AG08395 (cell line): ENCODE measurements at regions not wholly inside any gene's neighbourhood (a gene's known extent, or its start where the extent isn't known, plus 50 kb on each side); places are given as distances from the start of the nearest gene placed in this dataset.
A peak's percentile ranks its signal among the peaks of the same experiment; 100 is the strongest.

Source experiments
- DNase-seq: peaks from one replicate; pipeline ENCODE4 v3.0.0; 2012; ENCODE audit warnings: mixed read lengths, low spot score

- DNase-seq, result no peak
Measured at GRCh38 chr12:107282628-107283027, 189.3 kb upstream of the CRY1 start.

GRCh38 chr12:107283652-107284051 is 190.3 kb upstream of the CRY1 start:
- DNase-seq, result no peak

GRCh38 chr12:107284692-107285091 is 191.3 kb upstream of the CRY1 start:
- DNase-seq, result no peak

GRCh38 chr12:107287436-107288413 is 194.4 kb upstream of the CRY1 start:
- DNase-seq, result no peak

- no peak for DNase-seq
Measured at GRCh38 chr12:107288414-107289127, 195.2 kb upstream of the CRY1 start.

- no peak for DNase-seq
Measured at GRCh38 chr12:107291018-107291417, 197.7 kb upstream of the CRY1 start.

- no peak for DNase-seq
Measured at GRCh38 chr12:107296681-107297089, 203.3 kb upstream of the CRY1 start.

GRCh38 chr12:107302649-107303341 is 209.4 kb upstream of the CRY1 start:
- no peak for DNase-seq

GRCh38 chr12:107304588-107305532 is 211.5 kb upstream of the CRY1 start:
- no peak for DNase-seq

- DNase-seq, result no peak
Measured at GRCh38 chr12:107306141-107306659, 212.9 kb upstream of the CRY1 start.

- no peak for DNase-seq
Measured at GRCh38 chr12:107308310-107308709, 215.0 kb upstream of the CRY1 start.

GRCh38 chr12:107309020-107309419 is 215.7 kb upstream of the CRY1 start:
- no peak for DNase-seq

GRCh38 chr12:107310621-107311020 is 217.3 kb upstream of the CRY1 start:
- DNase-seq, result no peak

- DNase-seq, result no peak
Measured at GRCh38 chr12:107311682-107312081, 218.3 kb upstream of the CRY1 start.

- DNase-seq, result peak; percentile 92
Measured at GRCh38 chr12:107317751-107318555, 224.6 kb upstream of the CRY1 start.

GRCh38 chr12:107318556-107318805 is 225.1 kb upstream of the CRY1 start:
- DNase-seq, result no peak

- no peak for DNase-seq
Measured at GRCh38 chr12:107318806-107319532, 225.6 kb upstream of the CRY1 start.

- no peak for DNase-seq
Measured at GRCh38 chr12:107319533-107320032, 226.2 kb upstream of the CRY1 start.

- peak; percentile 32 for DNase-seq
Measured at GRCh38 chr12:107320033-107320928, 226.9 kb upstream of the CRY1 start.
